ENCODE measurements at regions not wholly inside any gene's neighbourhood (a gene's known extent, or its start where the extent isn't known, plus 50 kb on each side); places are given as distances from the start of the nearest gene placed in this dataset.
A peak's percentile ranks its signal among the peaks of the same experiment; 100 is the strongest.

GRCh38 chr7:155883491-155884224 is 71.4 kb upstream of the SHH start:
- in situ Hi-C loops (cut with HindIII; ENCODE audit: low sequenced_read_pairs), result no loop called here
- no peak overlapping the region for H3K4me3 ChIP-seq (ENCODE audit: low read depth, low read length)
- DNase-seq (ENCODE audit: low read depth, low spot score), result no peak
- TF ChIP-seq CTCF (IDR thresholded peaks at IDR 0.05; ENCODE audit: low read depth, low read length), result no peak

GRCh38 chr7:155882596-155882995 is 70.3 kb upstream of the SHH start:
- in situ Hi-C loops (cut with HindIII; ENCODE audit: low sequenced_read_pairs), result no loop called here
- H3K4me3 ChIP-seq (ENCODE audit: low read depth, low read length), result no peak overlapping the region
- DNase-seq (ENCODE audit: low read depth, low spot score), result peak; percentile 53
- no peak for TF ChIP-seq CTCF (IDR thresholded peaks at IDR 0.05; ENCODE audit: low read depth, low read length)

GRCh38 chr7:155881471-155882350 is 69.4 kb upstream of the SHH start:
- DNase-seq (ENCODE audit: low read depth, low spot score), result no peak
- H3K4me3 ChIP-seq (ENCODE audit: low read depth, low read length), result no peak overlapping the region
- in situ Hi-C loops (cut with HindIII; ENCODE audit: low sequenced_read_pairs), result no loop called here
- no peak for TF ChIP-seq CTCF (IDR thresholded peaks at IDR 0.05; ENCODE audit: low read depth, low read length)

GRCh38 chr7:155880721-155881120 is 68.5 kb upstream of the SHH start:
- no peak for TF ChIP-seq CTCF (IDR thresholded peaks at IDR 0.05; ENCODE audit: low read depth, low read length)
- in situ Hi-C loops (cut with HindIII; ENCODE audit: low sequenced_read_pairs), result no loop called here
- no peak overlapping the region for H3K4me3 ChIP-seq (ENCODE audit: low read depth, low read length)
- no peak for DNase-seq (ENCODE audit: low read depth, low spot score)

- in situ Hi-C loops (cut with HindIII; ENCODE audit: low sequenced_read_pairs), result no loop called here
- no peak for TF ChIP-seq CTCF (IDR thresholded peaks at IDR 0.05; ENCODE audit: low read depth, low read length)
- DNase-seq (ENCODE audit: low read depth, low spot score), result no peak
Measured at GRCh38 chr7:155879592-155879991, 67.3 kb upstream of the SHH start.

GRCh38 chr7:155878674-155879073 is 66.4 kb upstream of the SHH start:
- H3K4me3 ChIP-seq (ENCODE audit: low read depth, low read length), result no peak overlapping the region
- in situ Hi-C loops (cut with HindIII; ENCODE audit: low sequenced_read_pairs), result no loop called here
- no peak for DNase-seq (ENCODE audit: low read depth, low spot score)
- TF ChIP-seq CTCF (IDR thresholded peaks at IDR 0.05; ENCODE audit: low read depth, low read length), result no peak

More at GRCh38 chr7:155879592-155879991, 67.3 kb upstream of the SHH start:
- H3K4me3 ChIP-seq (ENCODE audit: low read depth, low read length), result no peak overlapping the region
